HUES64 (cell line): ENCODE measurements at regions not wholly inside any gene's neighbourhood (a gene's known extent, or its start where the extent isn't known, plus 50 kb on each side); places are given as distances from the start of the nearest gene placed in this dataset.

Experiments used
- H3K27ac ChIP-seq: 2 replicates; pipeline ENCODE4 v1.7.0; 2013; ENCODE audit warnings: low read depth, low read length, inconsistent platforms
- H3K27me3 ChIP-seq: 2 replicates; pipeline ENCODE4 v1.6.1; 2013; ENCODE audit warnings: mild to moderate bottlenecking, low read length; ENCODE audit not compliant: insufficient read depth
- H3K36me3 ChIP-seq: 2 replicates; pipeline ENCODE4 v1.6.1; 2013; ENCODE audit warnings: mild to moderate bottlenecking, low read length; ENCODE audit not compliant: insufficient read depth
- H3K4me1 ChIP-seq: 2 replicates; pipeline ENCODE4 v1.6.1; 2013; ENCODE audit warnings: mild to moderate bottlenecking, low read length, moderate library complexity; ENCODE audit not compliant: insufficient read depth
- H3K4me3 ChIP-seq: 2 replicates; pipeline ENCODE4 v1.5.1; 2013; ENCODE audit warnings: mild to moderate bottlenecking, low read length, moderate library complexity
- H3K9ac ChIP-seq: 2 replicates; pipeline ENCODE4 v1.6.1; 2013; ENCODE audit warnings: mild to moderate bottlenecking, low read depth, low read length
- H3K9me3 ChIP-seq: 2 replicates; pipeline ENCODE4 v1.6.1; 2013; ENCODE audit warnings: low read depth, low read length; ENCODE audit not compliant: insufficient read depth
- WGBS: fragments of 150-250, 120-280 bp; methylation state at CpG from one replicate; pipeline ENCODE4 v1.1.7; 2013; ENCODE audit warnings: missing lambda C conversion rate; 5-methylcytosine and 5-hydroxymethylcytosine counted together

DNA sequence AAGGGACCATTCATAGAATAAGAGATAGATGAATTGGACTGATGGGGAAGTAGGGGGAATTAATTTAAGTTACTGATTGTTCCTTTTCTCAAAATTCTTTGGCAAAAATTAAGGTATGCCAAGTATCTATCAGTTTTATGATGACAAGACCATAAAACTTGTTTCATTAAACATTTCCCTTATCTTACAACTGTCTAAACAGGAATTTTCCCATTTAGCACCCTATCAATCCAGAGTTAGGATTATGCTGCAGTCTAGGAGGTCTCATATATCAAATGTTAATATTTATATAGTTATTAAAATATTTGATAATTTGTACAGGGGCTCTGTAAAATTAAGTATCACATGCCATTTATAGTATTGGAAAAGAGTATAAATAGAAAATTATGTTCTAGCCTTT, 51.5 kb upstream of the ARID1B start:
- no peaks in the 10 kb centered on the region for H3K36me3 ChIP-seq
- H3K4me1 ChIP-seq: peaks cover 13% of the 10 kb centered on the region
- H3K27ac ChIP-seq: no peak overlapping the region
- H3K9me3 ChIP-seq: no peaks in the 10 kb centered on the region
- no peak overlapping the region for H3K9ac ChIP-seq
- no peaks in the 10 kb centered on the region for H3K27me3 ChIP-seq
- no peak overlapping the region for H3K4me3 ChIP-seq

DNA sequence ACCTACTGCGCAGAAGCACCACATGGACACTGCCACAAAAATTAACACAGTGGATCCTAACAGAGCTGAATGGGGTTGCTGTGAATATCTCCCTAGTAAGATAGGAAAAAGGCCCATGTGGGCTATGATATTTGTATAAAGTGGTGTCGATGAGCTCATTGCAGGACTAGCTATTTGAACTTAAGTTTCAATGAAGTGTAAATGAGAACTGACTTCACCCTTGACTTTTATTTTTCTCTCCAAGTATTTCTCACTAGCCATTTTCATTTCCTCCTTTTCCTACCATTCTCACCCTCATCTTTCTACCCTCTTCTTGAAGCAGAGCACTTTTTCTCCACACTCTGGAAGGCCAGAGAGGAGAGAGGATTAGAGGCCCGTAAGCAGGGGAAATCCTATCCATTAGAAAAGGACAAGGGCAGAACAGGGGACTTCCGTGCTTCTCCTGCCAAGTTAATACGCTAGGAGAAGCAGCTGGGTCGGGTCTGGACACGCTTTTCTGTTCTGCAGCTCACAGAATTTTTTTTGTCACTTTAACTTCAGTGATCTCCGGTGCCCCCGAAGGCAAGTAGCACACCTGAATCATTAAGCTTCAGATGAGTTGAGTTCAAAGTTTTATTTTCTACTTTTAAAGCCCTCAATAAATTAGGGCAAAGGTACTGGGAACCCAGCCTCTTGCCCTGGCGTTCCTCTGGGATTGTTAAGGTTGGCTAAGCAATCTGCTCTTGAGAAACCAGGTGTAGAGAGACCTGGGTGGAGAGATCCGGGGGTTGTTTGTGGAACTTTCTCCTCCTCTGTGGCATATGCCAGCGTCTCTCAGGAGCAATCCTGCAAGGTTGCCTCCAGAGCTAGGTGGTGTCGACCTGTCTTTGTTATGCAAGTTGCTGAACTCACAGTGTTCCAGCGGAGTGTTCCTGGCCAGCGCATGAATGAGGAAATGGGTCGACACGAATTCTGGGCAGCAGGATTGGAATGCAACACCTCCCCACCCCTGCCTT, 56.2 kb upstream of the ARID1B start:
- H3K27ac ChIP-seq: peak overlapping the region; percentile 77
- peak overlapping the region; percentile 38; the same call in 1 of the 2 replicates for H3K9ac ChIP-seq
- peaks cover 24% of the 10 kb centered on the region for H3K4me1 ChIP-seq
- 22% methylated on average over 17 of the region's 17 CpGs for WGBS
- no peaks in the 10 kb centered on the region for H3K27me3 ChIP-seq
- H3K9me3 ChIP-seq: no peaks in the 10 kb centered on the region
- no peaks in the 10 kb centered on the region for H3K36me3 ChIP-seq
- peak overlapping the region; percentile 27 for H3K4me3 ChIP-seq

DNA sequence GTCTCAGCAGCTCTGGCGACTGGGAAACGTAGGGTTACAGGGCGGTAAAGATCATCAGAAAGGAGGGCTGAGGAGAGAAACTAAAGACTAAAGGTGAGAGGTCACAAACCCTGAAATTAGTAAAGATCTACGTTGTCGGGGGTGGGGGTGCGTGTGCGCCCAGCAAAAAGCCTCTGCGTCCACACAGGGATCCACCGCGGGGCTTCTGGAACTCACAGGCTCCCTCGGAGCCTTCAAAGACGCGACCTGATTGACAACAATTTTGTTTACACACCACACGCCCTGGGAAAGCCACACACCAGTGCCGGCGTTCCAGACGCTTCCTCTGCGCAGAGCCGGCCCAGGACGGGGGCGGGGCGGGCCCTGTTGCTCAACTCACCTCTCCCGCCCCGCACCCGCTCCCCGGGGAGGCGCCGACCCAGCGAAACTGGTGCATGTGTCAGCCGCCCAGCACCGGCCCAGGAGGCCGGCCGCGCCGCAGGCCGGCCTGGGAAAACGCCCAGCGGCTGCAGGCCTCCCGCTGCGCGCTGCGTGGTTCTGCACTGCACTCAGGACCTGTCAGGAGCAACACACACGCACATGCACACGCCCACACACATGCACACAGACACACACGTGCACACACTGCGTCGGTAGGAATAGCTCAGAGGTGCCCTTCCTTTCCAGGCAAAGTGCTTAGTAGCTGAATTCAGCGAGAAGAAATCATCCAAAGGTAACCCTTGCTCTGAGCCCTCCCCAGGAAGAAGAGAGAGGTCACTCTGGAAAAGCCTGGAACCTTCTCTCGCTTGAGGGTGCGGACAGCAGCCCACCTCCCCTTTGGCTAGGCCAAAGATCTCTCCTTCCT, 57.2 kb upstream of the ARID1B start:
- Histone ChIP-seq H3K27me3 (no peaks in the 10 kb centered on the region), H3K27ac (peak overlapping the region; percentile 77; the same call in 1 of the 2 replicates), H3K9me3 (no peaks in the 10 kb centered on the region), H3K9ac (peak overlapping the region; percentile 47; the same call in 1 of the 2 replicates), H3K36me3 (no peaks in the 10 kb centered on the region), H3K4me3 (peak overlapping the region; percentile 33), H3K4me1 (peaks cover 24% of the 10 kb centered on the region)
- WGBS: 50% methylated on average over 50 of the region's 50 CpGs

DNA sequence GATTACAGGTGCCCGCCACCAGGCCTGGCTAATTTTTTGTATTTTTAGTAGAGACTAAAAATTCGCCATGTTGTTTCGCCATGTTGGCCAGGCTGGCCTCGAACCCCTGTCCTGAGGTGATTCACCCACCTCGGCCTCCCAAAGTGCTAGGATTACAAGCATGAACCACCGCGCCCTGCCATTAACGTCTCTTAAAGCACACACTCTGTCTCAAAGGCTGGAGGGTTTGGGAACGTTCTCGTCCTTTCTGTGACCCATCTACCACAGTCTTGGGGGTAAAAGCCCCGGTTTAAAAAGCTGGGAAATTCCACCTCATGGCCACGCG, 57.8 kb upstream of the ARID1B start:
- H3K4me1 ChIP-seq: peaks cover 24% of the 10 kb centered on the region
- peak overlapping the region; percentile 41; the same call in 1 of the 2 replicates for H3K27ac ChIP-seq

DNA sequence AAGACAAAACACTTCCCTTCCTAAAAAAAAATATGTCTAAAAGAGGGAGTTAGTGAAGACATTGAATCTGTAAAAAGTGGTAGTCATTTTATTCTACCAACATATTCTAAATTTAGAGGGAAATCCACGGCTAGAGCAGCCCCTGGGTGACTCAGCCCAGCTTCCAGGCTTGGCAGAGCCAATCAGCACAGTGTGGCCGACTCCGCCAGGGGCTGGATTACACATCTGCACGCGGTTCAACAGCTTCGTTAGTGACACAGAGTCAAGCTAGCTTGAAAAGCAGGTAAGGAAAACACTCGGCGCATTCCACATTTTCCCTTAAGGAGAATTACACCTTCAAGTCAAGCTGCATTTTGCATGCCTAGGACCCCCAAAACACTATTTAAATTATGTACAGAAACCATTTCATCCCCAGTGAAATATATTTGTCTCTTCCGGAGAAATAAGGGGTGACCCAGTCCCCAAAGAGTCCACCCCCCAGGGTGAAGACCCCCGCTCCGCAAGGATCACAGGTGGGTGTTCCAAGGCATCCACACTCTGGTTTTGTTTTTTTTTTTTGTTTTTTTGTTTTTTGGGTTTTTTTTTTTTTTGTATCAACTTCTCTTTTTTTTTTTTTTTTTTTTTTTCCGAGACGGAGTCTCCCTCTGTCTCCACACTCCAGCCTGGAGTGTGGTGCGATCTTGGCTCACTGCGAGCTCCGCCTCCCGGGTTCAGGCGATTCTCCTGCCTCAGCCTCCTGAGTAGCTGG, 58.4 kb upstream of the ARID1B start:
- H3K9me3 ChIP-seq: no peaks in the 10 kb centered on the region
- no peaks in the 10 kb centered on the region for H3K27me3 ChIP-seq
- H3K4me1 ChIP-seq: peaks cover 24% of the 10 kb centered on the region
- H3K27ac ChIP-seq: no peak overlapping the region
- H3K9ac ChIP-seq: no peak overlapping the region
- WGBS: 90% methylated on average over 15 of the region's 18 CpGs
- no peak overlapping the region for H3K4me3 ChIP-seq
- no peaks in the 10 kb centered on the region for H3K36me3 ChIP-seq

More for the DNA sequence above, 57.8 kb upstream of the ARID1B start:
- Histone ChIP-seq H3K9me3 (no peaks in the 10 kb centered on the region), H3K4me3 (peak overlapping the region; percentile 33; the same call in 1 of the 2 replicates), H3K27me3 (no peaks in the 10 kb centered on the region), H3K36me3 (no peaks in the 10 kb centered on the region), H3K9ac (peak overlapping the region; percentile 47; the same call in 1 of the 2 replicates)
- 82% methylated on average over 13 of the region's 13 CpGs for WGBS

DNA sequence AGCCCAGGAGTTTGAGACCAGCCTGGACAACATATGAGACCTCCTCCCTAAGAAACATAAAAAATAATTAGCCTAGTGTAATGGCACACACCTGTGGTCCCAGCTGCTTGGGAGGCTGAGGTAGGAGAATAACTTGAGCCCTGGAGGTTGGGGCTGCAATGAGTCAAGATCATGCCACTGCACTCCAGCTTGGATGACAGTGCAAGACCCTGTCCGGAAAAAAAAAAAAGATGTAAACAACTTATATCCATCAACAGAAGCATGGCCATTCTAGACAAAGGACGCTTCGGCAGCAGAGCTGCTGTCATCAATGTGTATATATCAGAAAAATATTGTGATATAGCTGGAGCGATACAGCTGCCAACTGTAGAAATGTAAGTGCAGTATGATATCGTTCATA, 59.6 kb upstream of the ARID1B start:
- no peak overlapping the region for H3K4me3 ChIP-seq
- no peaks in the 10 kb centered on the region for H3K36me3 ChIP-seq
- H3K4me1 ChIP-seq: peaks cover 24% of the 10 kb centered on the region
- H3K9ac ChIP-seq: no peak overlapping the region
- H3K27me3 ChIP-seq: no peaks in the 10 kb centered on the region
- no peak overlapping the region for H3K27ac ChIP-seq
- H3K9me3 ChIP-seq: no peaks in the 10 kb centered on the region
- WGBS: 94% methylated on average over 5 of the region's 5 CpGs

DNA sequence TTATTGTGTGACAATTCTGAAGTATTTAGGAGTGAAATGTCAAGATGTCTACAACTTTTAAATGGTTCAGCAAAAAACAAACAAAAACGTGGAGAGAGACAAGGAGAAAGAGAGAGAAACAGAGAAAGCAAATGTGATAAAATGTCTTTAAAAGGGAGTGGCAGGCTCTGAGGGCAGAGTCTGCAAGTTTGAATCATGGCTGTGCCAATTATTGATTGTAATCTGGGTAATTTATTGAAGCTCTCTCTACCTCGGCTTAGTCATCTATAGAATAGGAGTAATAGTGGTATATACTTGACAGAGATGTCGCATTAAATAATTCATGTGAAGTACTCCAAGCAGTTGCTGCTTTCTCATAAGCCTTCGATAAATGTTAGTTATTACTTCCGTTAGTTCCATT, 61.3 kb upstream of the ARID1B start:
- Histone ChIP-seq H3K9ac (no peak overlapping the region), H3K36me3 (no peaks in the 10 kb centered on the region), H3K27ac (no peak overlapping the region), H3K4me1 (peaks cover 13% of the 10 kb centered on the region), H3K9me3 (no peaks in the 10 kb centered on the region), H3K27me3 (no peaks in the 10 kb centered on the region), H3K4me3 (no peak overlapping the region)
- WGBS: 92% methylated on average over 5 of the region's 5 CpGs

DNA sequence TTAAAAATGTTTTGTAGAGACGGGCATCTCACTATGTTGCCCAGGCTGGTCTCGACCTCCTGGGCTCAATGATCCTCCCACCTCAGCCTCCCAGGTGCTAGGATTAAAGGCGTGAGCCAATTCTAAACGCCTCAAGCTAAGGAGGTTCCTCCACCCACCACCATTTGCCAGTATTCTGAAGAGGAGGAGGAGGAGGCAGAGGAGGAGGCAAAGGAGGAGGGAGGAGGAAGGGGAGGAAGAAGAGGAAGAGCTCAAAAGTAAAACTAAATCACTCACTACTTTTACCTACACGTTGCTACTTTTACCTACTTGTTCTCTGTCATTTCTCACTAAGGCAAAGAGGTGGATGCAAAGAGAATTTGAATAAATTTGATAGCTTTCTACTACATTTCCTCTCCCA, 63.6 kb upstream of the ARID1B start:
- no peaks in the 10 kb centered on the region for H3K27me3 ChIP-seq
- no peak overlapping the region for H3K9ac ChIP-seq
- 96% methylated on average over 3 of the region's 5 CpGs for WGBS
- H3K4me1 ChIP-seq: no peaks in the 10 kb centered on the region
- H3K36me3 ChIP-seq: no peaks in the 10 kb centered on the region
- H3K27ac ChIP-seq: no peak overlapping the region
- no peak overlapping the region for H3K4me3 ChIP-seq
- H3K9me3 ChIP-seq: no peaks in the 10 kb centered on the region

DNA sequence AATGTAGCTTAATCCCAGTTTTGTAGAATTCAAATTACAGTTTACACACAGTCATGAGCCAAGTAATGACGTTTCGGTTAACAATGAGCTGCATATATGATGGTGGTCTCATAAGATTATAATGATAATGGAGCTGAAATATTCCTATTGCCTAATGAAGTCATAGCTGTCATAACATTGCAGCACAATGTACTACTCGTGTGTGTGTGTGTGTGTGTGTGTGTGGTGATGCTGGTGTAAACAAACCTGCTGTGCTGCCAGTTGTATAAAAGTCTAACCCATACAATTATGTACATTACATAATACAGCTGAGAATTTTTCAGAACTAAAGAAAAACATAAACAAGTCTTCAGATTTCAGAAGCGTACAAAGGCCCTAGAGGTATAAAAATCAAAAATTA, 66.7 kb upstream of the ARID1B start:
- Histone ChIP-seq H3K9ac (no peak overlapping the region), H3K27me3 (no peaks in the 10 kb centered on the region), H3K27ac (no peak overlapping the region), H3K36me3 (no peaks in the 10 kb centered on the region), H3K4me3 (no peak overlapping the region), H3K9me3 (no peaks in the 10 kb centered on the region), H3K4me1 (0 out of 2 replicates have a peak, but pooled peaks cover 3% of the 10 kb centered on the region)
- 92% methylated on average over 3 of the region's 4 CpGs for WGBS

DNA sequence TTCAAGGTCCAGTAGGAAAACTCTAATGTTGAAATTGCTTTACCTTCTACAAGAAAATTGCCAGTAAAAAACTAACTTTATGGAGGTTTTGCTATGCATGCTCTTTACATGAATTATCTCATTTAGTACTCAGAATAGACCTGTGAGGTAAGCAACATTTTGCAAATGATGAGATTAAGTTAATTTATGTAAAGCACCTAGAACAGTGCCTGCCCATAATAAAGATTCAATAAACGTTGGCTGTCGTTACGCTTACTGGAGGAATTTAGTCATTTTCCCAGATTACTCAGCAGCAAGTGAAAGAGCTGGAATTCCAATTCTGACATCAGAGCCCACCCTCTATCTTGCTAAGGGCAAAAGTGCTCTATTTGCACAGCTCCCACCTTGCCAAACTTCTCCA, 69.4 kb upstream of the ARID1B start:
- 86% methylated on average over 3 of the region's 3 CpGs for WGBS
- Histone ChIP-seq H3K9ac (no peak overlapping the region), H3K36me3 (no peaks in the 10 kb centered on the region), H3K4me1 (0 out of 2 replicates have a peak, but pooled peaks cover 3% of the 10 kb centered on the region), H3K27me3 (no peaks in the 10 kb centered on the region), H3K4me3 (no peak overlapping the region), H3K27ac (no peak overlapping the region), H3K9me3 (no peaks in the 10 kb centered on the region)
